ENCODE measurements at regions not wholly inside any gene's neighbourhood (a gene's known extent, or its start where the extent isn't known, plus 50 kb on each side); places are given as distances from the start of the nearest gene placed in this dataset.

- Mint-ChIP-seq H3K4me1 (ENCODE audit: unreplicated experiment) (no peaks in the 10 kb centered on the region), H3K4me3 (ENCODE audit: unreplicated experiment) (no peak overlapping the region), H3K9me3 (ENCODE audit: unreplicated experiment) (no peaks in the 10 kb centered on the region), H3K27ac (ENCODE audit: unreplicated experiment) (no peak overlapping the region), H3K36me3 (ENCODE audit: low read depth, unreplicated experiment) (no peaks in the 10 kb centered on the region), H3K27me3 (ENCODE audit: unreplicated experiment) (no peaks in the 10 kb centered on the region)
- no peak for DNase-seq (ENCODE audit: low spot score)
- TF ChIP-seq CTCF (IDR thresholded peaks at IDR 0.05; ENCODE audit: unreplicated experiment), result no peak
Measured at GRCh38 chr5:13498279-13498678, 446.2 kb downstream of the DNAH5 start.

DNA sequence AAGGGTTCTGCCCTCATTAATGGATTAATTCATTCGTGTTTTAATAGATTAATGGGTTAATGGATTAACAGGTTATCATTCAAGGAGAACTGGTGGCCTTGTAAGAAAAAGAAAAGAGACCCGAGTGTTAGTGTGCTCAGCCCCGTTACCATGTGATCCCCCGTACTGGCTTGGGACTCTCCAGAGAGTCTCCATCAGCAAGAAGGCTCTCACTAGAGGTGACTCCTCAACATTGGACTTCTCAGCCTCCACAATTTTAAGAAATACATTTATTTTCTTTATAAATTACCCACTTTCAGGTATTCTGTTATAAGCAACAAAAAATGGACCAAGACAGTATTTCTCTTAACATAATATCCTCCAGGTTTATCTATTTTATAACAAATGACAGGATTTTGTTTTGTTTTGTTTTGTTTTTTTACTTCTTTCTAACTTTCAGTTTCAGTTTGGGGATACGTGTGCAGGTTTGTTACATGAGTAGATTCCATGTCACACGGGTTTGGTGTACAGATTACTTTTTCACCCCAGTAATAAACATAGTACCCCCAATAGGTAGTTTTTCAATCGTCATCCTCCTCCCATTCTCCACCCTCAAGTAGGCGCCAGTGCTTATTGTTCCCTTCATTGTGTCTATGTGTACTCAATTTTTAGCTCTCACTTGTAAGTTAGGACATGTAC is 456.1 kb downstream of the DNAH5 start:
- no peak for TF ChIP-seq CTCF (IDR thresholded peaks at IDR 0.05; ENCODE audit: unreplicated experiment)
- H3K36me3 Mint-ChIP-seq (ENCODE audit: low read depth, unreplicated experiment), result no peaks in the 10 kb centered on the region
- no peak for DNase-seq (ENCODE audit: low spot score)
- H3K9me3 Mint-ChIP-seq (ENCODE audit: unreplicated experiment), result no peaks in the 10 kb centered on the region
- no peaks in the 10 kb centered on the region for H3K4me1 Mint-ChIP-seq (ENCODE audit: unreplicated experiment)
- no peaks in the 10 kb centered on the region for H3K27me3 Mint-ChIP-seq (ENCODE audit: unreplicated experiment)
- no peak overlapping the region for H3K4me3 Mint-ChIP-seq (ENCODE audit: unreplicated experiment)
- no peak overlapping the region for H3K27ac Mint-ChIP-seq (ENCODE audit: unreplicated experiment)

DNA sequence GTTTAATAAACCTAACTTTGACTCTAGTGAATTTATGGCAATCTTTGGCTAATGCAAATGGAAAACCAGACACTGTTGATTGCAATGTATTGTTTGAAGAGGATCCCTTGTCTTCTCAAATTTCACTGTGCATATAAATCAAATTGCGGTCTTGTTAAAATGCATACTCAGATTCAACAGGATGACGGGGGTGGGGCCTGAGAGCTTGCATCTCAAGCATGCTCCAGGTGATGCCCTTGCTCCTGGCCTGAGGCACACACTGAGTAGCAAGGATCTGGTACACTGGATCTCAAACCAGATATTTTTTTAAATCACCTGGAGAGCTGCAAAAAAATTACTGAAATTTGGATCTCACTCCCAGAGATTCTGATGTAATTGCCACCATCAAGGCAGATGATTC is 463.7 kb downstream of the DNAH5 start:
- no peaks in the 10 kb centered on the region for H3K27me3 Mint-ChIP-seq (ENCODE audit: unreplicated experiment)
- no peak for DNase-seq (ENCODE audit: low spot score)
- H3K4me3 Mint-ChIP-seq (ENCODE audit: unreplicated experiment), result no peak overlapping the region
- H3K27ac Mint-ChIP-seq (ENCODE audit: unreplicated experiment), result no peak overlapping the region
- peaks cover 3% of the 10 kb centered on the region for H3K4me1 Mint-ChIP-seq (ENCODE audit: unreplicated experiment)
- no peaks in the 10 kb centered on the region for H3K36me3 Mint-ChIP-seq (ENCODE audit: low read depth, unreplicated experiment)
- TF ChIP-seq CTCF (IDR thresholded peaks at IDR 0.05; ENCODE audit: unreplicated experiment), result no peak
- no peaks in the 10 kb centered on the region for H3K9me3 Mint-ChIP-seq (ENCODE audit: unreplicated experiment)

DNA sequence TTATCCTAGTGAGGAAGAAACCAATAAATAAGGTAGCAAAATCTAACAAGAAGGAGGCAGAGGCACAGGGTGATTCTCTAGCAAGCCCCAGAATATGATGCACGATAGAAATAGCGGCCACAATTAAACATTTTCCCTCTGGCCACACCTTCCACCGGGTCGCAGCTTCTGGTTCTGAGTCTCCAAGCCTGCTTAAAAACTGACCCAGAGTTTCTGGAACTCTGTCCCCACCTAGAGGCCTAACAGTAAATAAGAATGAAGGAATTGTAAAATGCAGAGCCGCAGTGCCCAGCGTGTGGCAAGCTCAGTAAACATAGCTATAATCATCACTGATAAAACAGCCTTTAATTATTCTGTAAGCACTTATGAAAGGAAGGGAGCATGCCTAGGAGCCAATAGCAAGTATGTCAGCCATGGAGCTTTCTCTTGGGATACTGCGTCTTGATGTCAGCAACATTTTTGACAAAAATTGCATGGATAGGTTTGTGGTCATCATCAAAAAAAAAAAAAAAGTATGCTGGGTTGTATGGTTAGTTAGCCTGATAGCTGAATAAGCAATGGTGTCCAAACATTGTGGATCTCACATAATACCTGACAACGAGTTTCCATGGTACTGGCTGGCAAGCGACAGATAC is 465.5 kb downstream of the DNAH5 start:
- Mint-ChIP-seq H3K27me3 (ENCODE audit: unreplicated experiment) (no peaks in the 10 kb centered on the region), H3K27ac (ENCODE audit: unreplicated experiment) (no peak overlapping the region), H3K36me3 (ENCODE audit: low read depth, unreplicated experiment) (no peaks in the 10 kb centered on the region), H3K4me1 (ENCODE audit: unreplicated experiment) (peaks cover 3% of the 10 kb centered on the region), H3K9me3 (ENCODE audit: unreplicated experiment) (no peaks in the 10 kb centered on the region), H3K4me3 (ENCODE audit: unreplicated experiment) (no peak overlapping the region)
- peak; percentile 47 for DNase-seq (ENCODE audit: low spot score)
- peak; percentile 65 for TF ChIP-seq CTCF (IDR thresholded peaks at IDR 0.05; ENCODE audit: unreplicated experiment)

DNA sequence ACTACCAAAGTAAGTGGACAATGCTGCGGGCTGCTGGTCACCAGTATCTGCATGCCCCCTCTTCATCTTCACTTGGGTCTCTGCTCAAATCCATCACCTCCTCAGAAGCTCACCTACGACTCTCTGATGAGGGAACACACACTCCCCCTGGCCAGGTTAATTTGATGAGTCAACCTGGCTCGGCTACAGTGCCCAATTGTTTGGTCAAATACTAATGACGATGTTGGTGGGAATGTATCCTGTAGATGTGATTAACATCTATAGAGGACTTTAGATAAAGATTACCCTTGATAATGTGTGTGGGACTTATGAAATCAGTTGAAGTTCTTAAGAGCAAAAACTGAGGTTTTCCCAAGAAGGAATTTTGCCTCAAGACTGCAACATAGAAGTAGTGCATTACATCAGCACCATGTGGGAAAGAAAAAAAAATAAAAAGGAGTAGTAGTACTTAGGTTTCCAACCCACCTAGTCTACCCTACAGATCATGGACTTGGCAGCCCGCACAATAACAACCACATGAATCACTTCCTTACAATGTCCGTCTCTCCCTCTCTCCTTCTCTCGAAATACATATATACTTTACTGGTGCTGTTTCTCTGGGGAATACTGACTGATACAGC is 467.3 kb downstream of the DNAH5 start:
- H3K4me1 Mint-ChIP-seq (ENCODE audit: unreplicated experiment), result no peaks in the 10 kb centered on the region
- no peak overlapping the region for H3K27ac Mint-ChIP-seq (ENCODE audit: unreplicated experiment)
- no peak for TF ChIP-seq CTCF (IDR thresholded peaks at IDR 0.05; ENCODE audit: unreplicated experiment)
- DNase-seq (ENCODE audit: low spot score), result no peak
- H3K36me3 Mint-ChIP-seq (ENCODE audit: low read depth, unreplicated experiment), result no peaks in the 10 kb centered on the region
- H3K27me3 Mint-ChIP-seq (ENCODE audit: unreplicated experiment), result no peaks in the 10 kb centered on the region
- no peak overlapping the region for H3K4me3 Mint-ChIP-seq (ENCODE audit: unreplicated experiment)
- H3K9me3 Mint-ChIP-seq (ENCODE audit: unreplicated experiment), result no peaks in the 10 kb centered on the region
